ENCODE measurements at regions not wholly inside any gene's neighbourhood (a gene's known extent, or its start where the extent isn't known, plus 50 kb on each side); places are given as distances from the start of the nearest gene placed in this dataset.

- TF ChIP-seq EZH2phosphoT487 (IDR thresholded peaks at IDR 0.05; ENCODE audit: low read depth), result no peak
- no peak for TF ChIP-seq CTCF (IDR thresholded peaks at IDR 0.05; ENCODE audit: low read depth, low read length)
- no peaks in the 10 kb centered on the region for H3K9me3 ChIP-seq (ENCODE audit: insufficient read depth, low read length)
- H3K27me3 ChIP-seq (ENCODE audit: low read depth, low read length), result no peaks in the 10 kb centered on the region
- H3K9ac ChIP-seq (ENCODE audit: low read length), result no peak overlapping the region
- no peaks in the 10 kb centered on the region for H3K36me3 ChIP-seq (replicated peaks; ENCODE audit: low read depth, low read length)
- H3K79me2 ChIP-seq (ENCODE audit: low read length), result no peaks in the 10 kb centered on the region
- no peak overlapping the region for H3K27ac ChIP-seq (ENCODE audit: low read length)
- no peaks in the 10 kb centered on the region for H4K20me1 ChIP-seq (ENCODE audit: insufficient read depth, low read length)
- no peak overlapping the region for H3K4me2 ChIP-seq (ENCODE audit: low read length)
- H2AFZ ChIP-seq (ENCODE audit: low read depth, low read length), result no peak overlapping the region
- H3K4me1 ChIP-seq (ENCODE audit: low read length), result peaks cover 5% of the 10 kb centered on the region; the same call in 1 of the 2 replicates
- no peak overlapping the region for H3K4me3 ChIP-seq (ENCODE audit: low read length)
Measured at GRCh38 chr13:97160421-97160820, 61.7 kb upstream of the MBNL2 start.

- Histone ChIP-seq H3K27me3 (ENCODE audit: low read depth, low read length) (no peaks in the 10 kb centered on the region), H3K79me2 (ENCODE audit: low read length) (no peaks in the 10 kb centered on the region), H2AFZ (ENCODE audit: low read depth, low read length) (no peak overlapping the region), H3K4me2 (ENCODE audit: low read length) (no peak overlapping the region), H3K9me3 (ENCODE audit: insufficient read depth, low read length) (no peaks in the 10 kb centered on the region), H4K20me1 (ENCODE audit: insufficient read depth, low read length) (no peaks in the 10 kb centered on the region), H3K4me1 (ENCODE audit: low read length) (peaks cover 5% of the 10 kb centered on the region; the same call in 1 of the 2 replicates), H3K27ac (ENCODE audit: low read length) (no peak overlapping the region), H3K9ac (ENCODE audit: low read length) (no peak overlapping the region), H3K36me3 (replicated peaks; ENCODE audit: low read depth, low read length) (no peaks in the 10 kb centered on the region), H3K4me3 (ENCODE audit: low read length) (no peak overlapping the region)
- TF ChIP-seq CTCF (IDR thresholded peaks at IDR 0.05; ENCODE audit: low read depth, low read length) (no peak), EZH2phosphoT487 (IDR thresholded peaks at IDR 0.05; ENCODE audit: low read depth) (no peak)
Measured at GRCh38 chr13:97161582-97162231, 60.4 kb upstream of the MBNL2 start.

GRCh38 chr13:97165502-97166425 lies 56.4 kb upstream of the MBNL2 start:
- Histone ChIP-seq H2AFZ (ENCODE audit: low read depth, low read length) (no peak overlapping the region), H3K4me1 (ENCODE audit: low read length) (peaks cover 5% of the 10 kb centered on the region; the same call in 1 of the 2 replicates), H3K36me3 (replicated peaks; ENCODE audit: low read depth, low read length) (no peaks in the 10 kb centered on the region), H3K27me3 (ENCODE audit: low read depth, low read length) (peaks cover 5% of the 10 kb centered on the region; the same call in 1 of the 2 replicates), H3K27ac (ENCODE audit: low read length) (no peak overlapping the region), H3K4me2 (ENCODE audit: low read length) (no peak overlapping the region), H3K4me3 (ENCODE audit: low read length) (no peak overlapping the region), H4K20me1 (ENCODE audit: insufficient read depth, low read length) (no peaks in the 10 kb centered on the region), H3K79me2 (ENCODE audit: low read length) (no peaks in the 10 kb centered on the region), H3K9me3 (ENCODE audit: insufficient read depth, low read length) (no peaks in the 10 kb centered on the region), H3K9ac (ENCODE audit: low read length) (no peak overlapping the region)
- TF ChIP-seq CTCF (IDR thresholded peaks at IDR 0.05; ENCODE audit: low read depth, low read length) (no peak), EZH2phosphoT487 (IDR thresholded peaks at IDR 0.05; ENCODE audit: low read depth) (no peak)

GRCh38 chr13:97171136-97171535 lies 51.0 kb upstream of the MBNL2 start:
- H3K9me3 ChIP-seq (ENCODE audit: insufficient read depth, low read length), result no peaks in the 10 kb centered on the region
- peaks cover 21% of the 10 kb centered on the region; the same call in 1 of the 2 replicates for H3K27me3 ChIP-seq (ENCODE audit: low read depth, low read length)
- no peaks in the 10 kb centered on the region for H3K4me1 ChIP-seq (ENCODE audit: low read length)
- no peaks in the 10 kb centered on the region for H4K20me1 ChIP-seq (ENCODE audit: insufficient read depth, low read length)
- no peak overlapping the region for H3K9ac ChIP-seq (ENCODE audit: low read length)
- TF ChIP-seq EZH2phosphoT487 (IDR thresholded peaks at IDR 0.05; ENCODE audit: low read depth) (no peak), CTCF (IDR thresholded peaks at IDR 0.05; ENCODE audit: low read depth, low read length) (no peak)
- no peak overlapping the region for H3K27ac ChIP-seq (ENCODE audit: low read length)
- H3K36me3 ChIP-seq (replicated peaks; ENCODE audit: low read depth, low read length), result no peaks in the 10 kb centered on the region
- no peak overlapping the region for H3K4me3 ChIP-seq (ENCODE audit: low read length)
- no peak overlapping the region for H2AFZ ChIP-seq (ENCODE audit: low read depth, low read length)
- H3K79me2 ChIP-seq (ENCODE audit: low read length), result no peaks in the 10 kb centered on the region
- H3K4me2 ChIP-seq (ENCODE audit: low read length), result no peak overlapping the region
